Stimulated activated naive CD4-positive, alpha-beta T cell (primary cell): ENCODE measurements at regions not wholly inside any gene's neighbourhood (a gene's known extent, or its start where the extent isn't known, plus 50 kb on each side); places are given as distances from the start of the nearest gene placed in this dataset.

Experiments used
- DNase-seq, 6 experiments: peaks; one replicate each; lab custom pipeline; 2025; lab: John Stamatoyannopoulos, UW

DNA sequence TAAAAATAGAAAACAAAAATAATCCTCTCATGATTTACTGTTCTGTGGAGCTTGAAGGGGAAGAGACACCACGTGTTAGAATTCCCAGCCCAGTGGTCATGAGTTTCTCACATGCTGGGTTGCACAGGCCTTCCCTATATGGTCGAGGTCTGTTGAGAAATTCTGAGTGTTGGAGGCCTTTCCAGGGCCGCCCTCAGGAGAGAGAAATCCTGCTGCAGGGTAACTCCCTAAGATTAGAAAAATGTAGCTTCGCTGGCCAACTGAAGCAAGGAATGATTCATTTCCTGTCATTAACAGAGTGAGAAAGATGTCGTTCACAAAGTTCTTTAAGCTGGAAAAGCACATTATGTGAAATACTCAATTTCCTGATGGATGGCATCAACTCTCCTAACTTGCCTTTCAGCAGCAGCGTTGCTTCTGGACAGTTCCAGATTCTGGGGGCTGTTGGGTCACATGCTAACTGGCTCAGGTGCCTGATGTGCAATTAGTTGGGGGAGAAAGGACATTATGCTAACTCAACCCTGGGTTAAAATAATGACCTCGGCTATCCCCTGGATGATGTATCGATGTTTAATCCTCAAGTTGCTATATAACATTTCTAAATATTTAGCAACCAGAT, 104.8 kb upstream of the CD180 start:
- no peak for DNase-seq

DNA sequence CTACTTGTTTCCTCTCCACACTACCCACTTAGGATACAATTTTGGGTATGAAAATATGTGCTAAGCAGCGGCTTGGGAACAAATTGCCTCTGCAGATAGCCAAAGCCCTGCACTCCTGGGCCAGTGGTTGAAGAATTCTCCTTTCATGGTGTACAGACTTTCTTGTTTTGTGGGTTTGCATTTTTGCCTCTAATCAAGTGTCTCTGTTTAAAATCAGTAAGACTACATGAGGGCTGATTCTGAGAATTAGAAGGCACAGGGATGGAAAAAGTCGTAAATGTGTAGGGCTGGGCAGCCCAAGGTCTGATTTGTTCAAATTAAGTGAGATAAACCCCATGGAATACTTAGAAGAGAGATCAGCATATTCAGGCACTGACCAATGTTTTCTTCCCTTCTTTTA, 103.7 kb upstream of the CD180 start:
- DNase-seq = no peak

DNA sequence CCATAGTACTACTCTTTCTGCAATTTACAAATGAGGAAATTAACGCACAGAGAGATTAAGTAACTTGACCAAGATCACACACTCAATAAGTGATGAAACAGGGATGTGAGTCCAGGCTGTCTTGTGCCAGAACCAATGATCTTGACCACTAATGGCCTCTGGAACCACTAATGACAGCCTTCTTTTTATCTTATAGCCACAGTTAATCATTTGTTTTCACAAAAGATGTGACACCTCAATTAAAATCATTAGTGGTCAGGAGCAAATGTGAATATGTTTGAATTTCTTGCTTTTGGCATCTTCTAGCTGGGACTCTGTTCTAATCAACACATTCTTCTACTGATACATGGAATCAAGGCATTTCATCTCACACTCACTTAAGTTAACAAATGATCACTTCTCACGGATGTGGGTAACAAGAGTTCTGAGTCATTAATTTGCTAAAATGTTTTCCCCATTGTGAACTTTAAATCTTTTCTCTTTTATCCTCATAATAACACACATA, 102.7 kb upstream of the CD180 start:
- no peak for DNase-seq

DNA sequence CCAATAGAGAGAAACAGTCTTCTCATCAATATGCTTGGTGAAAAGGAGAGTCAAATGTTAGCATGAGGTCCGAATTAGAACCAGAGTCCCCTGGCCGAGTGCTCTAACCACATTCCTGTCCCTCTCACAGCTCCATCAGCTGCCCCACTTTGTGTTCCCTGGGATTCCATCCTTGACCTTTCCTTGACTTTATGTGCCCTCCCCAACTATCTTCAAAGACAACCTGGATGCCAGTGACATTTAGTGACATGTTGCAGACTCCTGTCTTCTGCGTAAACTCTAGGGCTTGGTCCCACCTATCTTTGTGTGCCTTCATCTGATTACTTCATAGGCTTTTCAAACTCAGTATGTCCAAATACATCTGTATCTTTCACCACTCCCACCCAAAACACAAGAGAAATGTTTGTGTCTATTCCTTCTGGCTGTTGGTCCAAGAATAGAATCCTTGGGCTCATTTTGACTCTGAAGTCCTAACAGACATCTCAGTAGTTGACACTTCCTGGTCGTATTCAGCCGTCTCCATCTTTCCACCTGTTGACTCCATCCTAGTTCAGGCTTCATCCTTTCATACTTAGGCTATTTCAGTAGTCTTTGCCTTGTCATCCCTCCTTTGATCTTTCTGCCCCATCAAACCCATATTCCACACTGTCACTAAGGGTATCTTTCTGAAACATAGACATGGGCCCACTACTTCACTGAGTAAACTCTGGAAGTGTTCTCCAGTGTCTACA, 101.4 kb upstream of the CD180 start:
- DNase-seq = no peak

DNA sequence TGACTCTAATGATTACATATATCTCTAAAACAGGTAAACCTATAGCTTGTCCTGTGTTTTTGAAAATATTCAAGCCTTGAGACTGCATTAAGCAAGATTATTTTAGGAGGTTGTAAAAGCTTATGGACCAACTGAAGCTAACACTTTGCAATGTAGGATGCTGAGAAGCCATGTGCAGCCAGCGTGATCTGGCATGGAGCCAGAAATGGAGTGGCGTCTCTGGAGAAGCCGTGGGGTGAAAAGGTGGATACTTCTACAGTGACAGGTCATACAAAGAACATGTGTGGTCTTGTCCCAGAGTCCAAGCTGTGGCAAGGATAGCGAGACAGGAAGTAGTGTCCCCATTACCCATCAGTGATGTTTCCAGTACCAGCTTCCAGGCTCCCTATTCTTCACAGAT, 100.8 kb upstream of the CD180 start:
- no peak for DNase-seq

DNA sequence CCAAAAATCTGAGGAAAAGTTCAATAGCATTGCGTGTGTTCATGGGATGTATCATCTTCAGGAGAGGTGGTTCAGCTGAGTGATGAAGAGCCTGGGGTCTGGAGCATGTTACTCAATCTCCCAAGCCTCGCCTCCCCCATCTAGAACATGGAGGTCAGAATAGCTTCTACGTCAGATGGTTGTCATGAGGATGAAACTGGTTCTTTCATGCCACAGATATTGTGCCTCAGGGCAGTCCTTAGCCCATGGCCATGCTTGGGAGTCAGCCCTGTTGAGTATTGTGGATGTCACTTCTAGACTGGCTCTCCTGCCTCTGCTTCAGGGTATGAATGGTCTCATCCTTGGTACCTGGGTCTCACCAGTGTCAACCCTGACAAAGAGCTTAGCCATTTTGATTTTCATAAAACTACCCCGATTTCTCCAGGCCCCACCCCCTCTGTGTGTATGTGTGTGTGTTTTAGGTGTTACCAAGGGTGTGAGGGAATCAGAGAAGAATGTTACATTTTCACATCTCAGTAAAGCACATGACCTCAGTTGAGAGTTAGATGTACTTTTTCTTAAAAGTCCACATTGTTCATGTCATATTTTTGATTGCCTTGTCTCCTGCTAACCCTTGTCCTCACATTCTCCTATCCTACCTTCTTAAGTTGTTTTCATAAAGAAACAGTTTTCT, 97.8 kb upstream of the CD180 start:
- DNase-seq = no peak

DNA sequence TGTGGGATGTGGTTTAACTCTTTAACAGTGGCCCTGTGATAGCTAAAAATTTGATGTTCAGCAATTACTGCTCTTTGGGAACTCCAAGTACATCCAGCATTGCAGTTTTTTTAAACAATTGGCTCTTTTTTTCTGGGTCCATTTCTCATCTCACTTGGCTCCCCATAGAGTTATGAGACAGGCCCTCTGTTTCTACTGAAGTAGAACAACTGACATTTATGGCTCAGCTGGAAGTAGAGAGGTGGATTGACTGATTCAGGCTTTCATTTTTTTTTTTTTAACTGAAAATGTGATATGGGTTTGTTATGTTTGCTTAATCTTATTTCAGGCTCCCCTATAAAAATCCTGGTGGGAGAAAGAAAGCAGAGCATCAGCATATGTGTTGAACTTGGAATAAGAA, 96.6 kb upstream of the CD180 start:
- no peak for DNase-seq

DNA sequence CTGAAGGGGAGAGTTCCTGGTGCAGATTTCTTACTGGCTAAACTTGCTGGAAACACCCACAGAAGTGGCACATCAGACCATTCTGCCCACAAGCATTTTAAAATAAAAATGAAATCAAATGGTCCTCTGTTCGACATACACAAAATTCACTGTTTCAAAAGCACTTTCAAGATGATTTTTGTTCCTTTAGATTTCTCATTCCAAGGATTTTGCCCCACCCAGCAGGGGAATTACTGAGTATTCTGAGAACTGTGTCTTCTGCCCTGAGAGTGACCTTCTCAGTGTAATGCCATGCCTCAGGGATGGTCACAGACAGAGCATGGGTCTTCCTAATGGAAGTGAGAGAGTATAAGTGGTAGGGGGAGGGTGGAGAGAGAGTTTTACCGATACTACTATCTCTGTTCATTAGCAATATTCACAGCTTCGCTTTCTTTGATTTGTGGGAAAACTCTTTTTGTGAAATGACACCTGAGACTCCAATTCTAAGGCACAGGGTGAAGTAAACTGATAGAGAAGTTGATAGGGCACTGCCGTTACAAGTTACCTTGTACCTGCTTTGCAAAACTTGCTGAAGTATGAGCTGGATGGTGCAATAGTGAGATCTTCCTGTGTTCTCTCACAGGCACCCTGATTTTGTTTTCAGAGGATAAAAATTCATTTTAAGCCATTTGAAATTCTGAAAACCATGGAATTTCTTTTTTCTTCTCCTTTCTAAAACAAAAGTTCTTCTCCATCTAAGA, 95.8 kb upstream of the CD180 start:
- DNase-seq = no peak

DNA sequence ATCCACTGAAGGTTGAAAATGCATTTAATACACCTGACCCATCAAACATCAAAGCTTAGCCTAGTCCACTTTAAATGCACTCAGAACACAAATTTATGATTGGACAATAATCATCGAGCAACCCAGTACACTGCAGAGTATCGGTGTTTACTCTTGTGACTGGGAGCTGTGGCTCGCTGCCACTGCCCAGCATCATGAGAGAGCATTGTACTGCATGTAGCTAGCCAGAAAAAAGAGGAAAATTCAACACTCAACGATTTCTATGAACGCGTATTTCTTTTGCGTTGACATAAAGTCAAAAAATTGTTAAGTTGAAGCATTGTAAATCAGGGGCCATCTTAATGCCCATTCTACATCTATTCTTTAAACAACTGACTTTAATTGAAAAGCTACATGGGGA, 95.1 kb upstream of the CD180 start:
- no peak for DNase-seq

DNA sequence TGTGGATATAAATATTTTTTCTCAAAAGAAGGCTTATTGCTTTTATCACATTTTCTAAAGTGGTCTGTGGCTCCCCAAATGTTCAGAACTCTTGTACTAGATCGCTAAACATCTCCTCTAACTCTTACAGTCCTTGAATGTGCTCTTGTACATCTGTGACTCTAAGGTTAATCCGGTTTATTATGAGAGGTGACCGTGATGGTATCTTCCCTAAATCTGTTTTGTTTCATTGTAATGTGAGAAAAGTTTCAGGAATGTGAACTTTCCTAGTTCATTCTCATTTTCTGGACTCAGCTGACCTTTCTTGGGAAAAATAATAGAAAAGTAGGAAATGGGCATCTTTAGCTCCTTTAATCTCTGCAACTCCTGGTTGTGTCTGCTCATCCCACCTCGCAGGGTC, 94.5 kb upstream of the CD180 start:
- DNase-seq = no peak

DNA sequence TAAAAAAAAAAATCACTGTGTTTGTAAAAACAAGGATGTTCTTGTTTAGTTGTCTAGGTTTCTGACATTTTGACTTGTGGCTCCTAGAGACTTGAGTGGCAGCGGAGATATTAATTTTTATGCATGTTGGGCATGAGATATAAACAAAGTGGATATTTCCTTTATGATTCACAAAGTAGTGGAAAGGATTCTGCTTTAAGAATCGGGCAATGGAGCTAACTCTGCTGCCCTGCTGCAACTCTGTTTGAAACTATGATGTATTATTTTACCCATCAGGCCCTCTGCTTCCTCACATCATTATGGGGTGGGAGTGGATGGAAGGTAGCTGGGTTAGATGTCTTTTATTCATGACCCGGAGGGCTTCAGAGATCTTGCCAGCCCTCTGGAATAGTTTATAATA, 94.1 kb upstream of the CD180 start:
- DNase-seq = no peak

DNA sequence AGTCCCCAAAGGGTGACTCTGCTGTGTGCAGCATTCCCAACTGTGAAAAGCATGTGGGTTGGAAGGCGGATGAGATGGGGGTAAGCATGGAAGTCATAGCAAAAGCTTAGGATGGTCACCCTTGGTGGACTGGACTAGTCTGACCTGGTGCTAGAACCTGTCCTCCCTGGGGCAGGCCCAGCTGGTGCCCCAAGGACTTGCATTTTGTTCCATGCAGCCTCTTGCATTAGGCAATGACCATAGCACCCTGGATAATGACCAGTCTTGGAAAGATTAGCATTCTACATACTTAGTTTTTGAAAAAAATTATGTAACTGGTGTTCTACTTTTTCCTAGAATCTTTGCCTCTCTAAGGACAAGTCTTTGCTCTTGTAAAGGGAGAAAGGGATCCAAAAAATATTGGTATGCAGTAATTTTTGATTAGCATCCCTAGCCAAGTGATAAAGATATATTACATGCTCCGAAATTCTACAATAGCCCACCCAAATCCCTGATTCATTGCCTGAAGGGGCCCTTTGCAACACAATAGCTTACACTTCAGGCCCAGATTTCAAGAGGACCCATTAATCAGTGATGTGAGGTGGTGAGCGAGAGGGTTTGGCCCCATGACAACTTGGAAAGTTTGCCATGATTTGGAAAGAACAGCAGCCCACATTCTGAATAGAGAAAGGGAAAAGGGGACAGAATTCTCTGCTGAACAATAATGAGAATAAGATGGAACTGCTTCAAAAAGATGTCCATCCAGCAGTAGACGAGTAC, 93.3 kb upstream of the CD180 start:
- DNase-seq = no peak

DNA sequence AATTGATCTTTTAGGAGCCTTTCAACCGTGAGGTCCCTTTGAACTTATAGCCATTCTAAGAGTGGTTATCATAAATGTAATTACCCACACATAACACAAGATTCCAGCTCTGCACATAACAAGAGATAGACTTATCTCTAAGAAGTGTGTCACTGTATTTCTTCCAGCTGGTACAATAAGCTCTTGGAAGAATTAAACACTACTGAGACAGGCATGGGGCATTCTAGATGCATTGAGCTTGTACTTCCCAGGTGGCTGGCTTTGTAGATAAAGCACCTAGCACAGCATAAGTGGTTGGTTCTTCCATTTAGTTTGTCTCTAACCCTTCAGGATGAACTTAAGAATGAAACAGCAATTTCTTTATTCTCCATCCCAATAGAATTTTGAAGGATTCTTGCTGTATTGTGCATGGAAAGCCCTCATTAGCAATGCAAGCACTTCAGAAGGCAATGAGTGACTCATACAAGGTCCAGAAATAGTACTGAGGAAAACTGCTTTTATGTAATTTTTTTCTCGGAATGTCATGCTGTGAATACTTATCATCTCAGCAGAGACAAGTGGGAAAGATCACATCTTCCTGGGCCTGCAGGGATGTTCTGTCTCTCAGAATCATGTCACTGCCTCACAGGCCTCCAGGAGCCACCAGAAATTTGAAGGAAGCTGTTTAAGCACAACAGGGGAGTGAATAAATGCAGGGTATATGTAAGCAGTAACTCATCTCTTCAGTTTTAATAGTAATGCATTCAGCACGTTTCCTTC, 91.1 kb upstream of the CD180 start:
- DNase-seq = no peak

DNA sequence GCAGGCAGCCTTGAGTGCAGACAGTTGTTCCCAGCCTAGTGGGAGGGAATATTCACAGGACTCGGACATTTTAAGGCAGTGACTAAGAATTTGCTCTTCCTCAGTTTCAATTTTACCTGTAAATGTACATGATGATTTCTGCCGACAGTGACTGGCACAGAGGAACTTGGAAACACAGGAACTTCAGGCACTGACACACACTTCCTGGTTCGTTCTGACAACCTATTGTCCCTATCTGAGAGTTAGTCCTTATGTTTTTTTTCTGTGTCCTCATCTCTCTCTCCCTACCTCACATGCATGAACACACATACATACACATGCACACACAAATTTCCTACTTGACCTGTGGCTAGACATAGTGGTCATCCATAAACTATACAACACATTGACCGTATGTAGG, 89.4 kb upstream of the CD180 start:
- DNase-seq = no peak

DNA sequence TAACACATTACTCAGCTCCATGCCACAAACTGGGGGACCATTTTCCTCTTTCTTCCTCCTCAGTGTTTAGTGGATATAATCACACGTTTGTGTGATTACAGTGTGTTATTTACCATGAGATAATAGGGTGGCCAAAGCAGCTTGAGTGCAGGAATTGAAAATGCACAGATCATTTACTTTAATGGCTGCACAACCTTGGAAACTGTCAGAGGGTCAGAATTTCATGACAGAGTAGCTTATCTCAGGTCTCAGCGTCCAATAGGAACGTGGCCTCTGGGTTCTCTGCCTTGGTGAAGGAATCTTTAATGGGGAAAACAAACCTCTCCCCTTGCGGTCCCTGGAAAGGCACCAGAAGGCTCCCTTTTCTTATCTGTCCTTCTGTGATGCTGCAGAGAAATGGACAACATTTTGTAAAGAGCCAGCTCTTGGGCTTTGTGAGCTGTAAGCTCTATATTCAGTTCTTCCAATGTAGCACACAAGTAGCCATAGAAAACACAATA, 87.4 kb upstream of the CD180 start:
- DNase-seq = no peak

DNA sequence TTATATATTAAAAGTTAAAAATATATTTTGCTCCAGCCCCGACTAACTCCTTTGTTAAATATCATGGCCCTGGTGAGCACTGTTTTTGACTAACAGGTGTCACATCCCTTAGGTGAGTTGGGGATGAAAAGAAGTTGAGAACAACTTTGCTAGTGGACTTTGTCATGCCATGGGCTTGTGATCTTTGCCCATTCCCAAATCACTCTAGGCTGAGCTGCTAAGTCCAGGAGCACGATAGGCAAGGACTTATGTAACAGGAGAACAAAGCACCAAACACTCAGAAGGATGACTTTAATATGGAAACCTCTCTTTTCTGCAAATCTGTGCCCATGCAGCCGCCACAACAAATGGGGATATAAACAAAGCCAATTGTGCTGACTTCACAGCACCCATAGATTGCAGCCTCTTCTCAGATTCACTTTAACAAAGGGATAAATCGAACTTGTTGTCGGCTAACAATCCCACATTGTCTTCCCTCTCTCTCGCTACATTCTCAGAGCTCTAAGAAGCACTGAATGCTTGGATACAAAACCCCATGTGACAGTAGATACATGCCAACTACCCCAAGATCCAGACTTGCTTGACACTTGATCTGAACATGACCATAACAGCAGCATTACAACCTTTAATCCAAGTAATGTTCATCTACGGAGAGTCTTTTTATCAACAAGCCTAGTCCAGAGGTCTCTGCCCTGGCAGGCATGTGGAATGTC, 86.8 kb upstream of the CD180 start:
- no peak for DNase-seq

DNA sequence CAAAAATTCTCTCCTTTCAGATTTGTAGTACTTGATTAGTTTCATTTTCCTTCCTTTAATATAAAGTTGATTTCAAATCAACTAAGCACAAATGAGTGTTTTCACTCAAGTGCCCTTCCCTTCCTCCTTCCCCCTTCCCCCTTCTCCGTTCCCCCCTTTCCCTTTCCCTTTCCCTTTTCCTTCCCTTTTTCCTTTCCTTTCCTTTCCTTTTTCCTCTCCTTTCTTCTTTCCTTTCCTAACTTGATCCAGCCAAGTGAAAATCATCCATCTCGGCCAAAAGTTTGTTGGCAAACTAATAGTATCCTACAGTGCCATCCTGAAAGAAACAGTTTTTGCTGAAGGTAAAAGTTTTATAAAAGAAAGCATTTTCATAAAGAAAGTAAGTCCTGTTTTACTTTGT, 85.3 kb upstream of the CD180 start:
- no peak for DNase-seq

DNA sequence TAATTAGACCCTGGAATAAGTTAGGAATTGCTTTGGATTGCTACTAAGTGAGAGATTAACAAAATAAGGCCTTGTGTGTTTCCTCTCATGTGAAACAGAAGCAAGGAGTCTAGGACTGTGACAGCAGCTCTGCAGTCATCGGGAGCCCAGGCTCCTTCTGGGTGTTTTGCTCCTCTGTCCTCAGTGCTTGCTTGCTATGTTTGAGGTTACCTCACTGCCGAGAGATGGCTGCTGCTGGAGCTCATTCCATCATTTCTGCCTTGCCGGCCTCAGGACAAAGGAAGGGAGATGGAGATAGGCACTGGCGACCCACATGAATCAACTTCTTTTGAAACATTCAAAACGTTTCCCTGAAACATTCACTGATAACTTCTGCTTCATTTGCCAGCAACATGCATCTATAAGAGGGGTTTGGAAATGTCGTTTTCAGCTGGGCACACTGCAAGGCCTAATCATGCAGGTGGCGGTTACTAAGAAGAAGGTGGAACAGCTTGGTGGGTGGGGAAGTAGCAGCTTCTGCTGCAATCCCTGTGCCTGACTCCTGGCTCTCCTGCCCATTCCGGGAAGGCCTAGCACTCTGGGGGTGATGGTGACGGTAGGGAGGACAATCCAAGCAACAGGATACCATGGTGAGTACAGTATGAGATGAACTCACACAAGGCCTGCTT, 77.2 kb upstream of the CD180 start:
- no peak for DNase-seq

DNA sequence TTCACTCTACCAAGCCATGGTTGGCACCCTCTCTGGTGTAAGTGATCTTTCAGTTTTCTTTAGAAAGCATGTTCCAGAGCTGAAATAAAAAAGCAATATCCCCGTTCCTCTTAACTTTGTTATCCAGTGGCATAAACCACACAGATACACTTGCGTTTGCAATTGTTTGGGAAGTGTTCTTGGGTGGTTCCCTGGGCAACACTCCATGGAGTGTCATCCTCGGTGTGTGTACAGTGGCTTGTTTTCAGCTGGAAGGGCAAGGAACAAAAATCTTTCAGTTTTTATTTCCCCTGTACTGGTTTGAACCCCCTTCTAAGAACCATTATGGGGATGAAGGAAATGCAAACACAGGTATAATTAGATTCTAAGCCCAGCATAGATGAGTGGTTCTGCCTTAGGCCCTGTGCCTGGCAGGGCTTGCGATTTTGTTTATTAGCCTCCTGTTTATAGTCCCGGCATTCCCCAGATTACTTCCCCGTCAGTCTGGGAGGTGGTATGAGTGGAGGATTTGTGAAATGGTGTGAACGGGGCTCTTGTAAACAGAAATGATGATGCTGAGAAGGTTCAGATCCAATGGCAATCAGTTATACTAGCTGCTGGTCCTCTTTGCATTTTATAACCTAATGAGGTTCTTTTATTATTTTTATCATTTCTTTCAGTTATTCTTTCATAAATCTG, 76.0 kb upstream of the CD180 start:
- DNase-seq = no peak
